GM23338 (cell line): ENCODE measurements at regions not wholly inside any gene's neighbourhood (a gene's known extent, or its start where the extent isn't known, plus 50 kb on each side); places are given as distances from the start of the nearest gene placed in this dataset.

Experiments
- CREB1 ChIP-seq: fragments of 250-450 bp; sonication (Bioruptor Pico); IDR thresholded peaks from 2 replicates; pipeline ENCODE4 v1.5.0; 2020; ENCODE audit warnings: low read depth, mild to moderate bottlenecking, moderate library complexity
- EZH2 ChIP-seq: fragments of 200-600 bp; sonication (generic); IDR thresholded peaks from one replicate; pipeline ENCODE4 v1.8.0; 2017; ENCODE audit warnings: antibody characterized with exemption, mild to moderate bottlenecking, low read depth; ENCODE audit not compliant: unreplicated experiment
- EZH2phosphoT487 ChIP-seq: fragments of 200-600 bp; sonication (generic); IDR thresholded peaks from one replicate; pipeline ENCODE4 v1.8.1; 2018; ENCODE audit warnings: antibody characterized with exemption; ENCODE audit not compliant: unreplicated experiment
- POLR2AphosphoS5 ChIP-seq: IDR thresholded peaks from 2 replicates; pipeline ENCODE4 v1.6.1; 2016; ENCODE audit warnings: antibody characterized with exemption, low read depth
- STAT1 ChIP-seq: IDR thresholded peaks from one replicate; pipeline ENCODE4 v1.6.1; 2016; ENCODE audit warnings: antibody characterized with exemption; ENCODE audit not compliant: unreplicated experiment
- TF ChIP-seq, protein P1 (sequence below): fragments of 250-450 bp; sonication (Bioruptor Pico); IDR thresholded peaks from 2 replicates; pipeline ENCODE4 v1.5.0; 2020; ENCODE audit warnings: mild to moderate bottlenecking, moderate library complexity
- TF ChIP-seq, protein P2 (sequence below): IDR thresholded peaks from one replicate; pipeline ENCODE4 v1.6.1; 2018; ENCODE audit warnings: antibody characterized with exemption; ENCODE audit not compliant: unreplicated experiment
- TF ChIP-seq, protein P3 (sequence below), 2 experiments: fragments of 200-600 bp in 1 of 2; sonication (generic) in 1 of 2; conservative IDR thresholded peaks; 2 replicates each; pipeline versions ENCODE4 v1.5.1 to v1.6.1; 2016 to 2017; ENCODE audit warnings: antibody characterized with exemption in 2 of 2, low read depth in 2 of 2, mild to moderate bottlenecking in 2 of 2, moderate library complexity in 1 of 2

DNA sequence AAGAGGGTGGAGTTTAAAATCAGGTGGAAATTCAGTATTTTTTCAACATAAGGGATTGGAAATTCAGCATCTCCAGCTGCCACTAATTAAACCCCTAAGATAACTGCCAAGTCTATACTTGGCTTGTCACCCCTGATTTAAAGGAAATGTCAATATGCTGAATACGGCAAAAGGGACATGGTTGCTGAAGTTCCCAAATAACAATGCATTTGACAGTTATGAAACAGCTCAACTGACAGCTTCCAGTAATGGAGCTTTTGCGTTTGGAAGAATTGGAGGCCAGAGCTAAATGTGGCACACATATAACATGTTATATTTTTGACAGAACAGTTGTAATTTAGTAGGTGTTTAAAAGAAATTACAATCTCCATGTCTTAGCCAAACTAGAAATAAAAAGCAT, 1867.9 kb upstream of the LRRTM1 start (continued):
- TF ChIP-seq, protein P1, sequence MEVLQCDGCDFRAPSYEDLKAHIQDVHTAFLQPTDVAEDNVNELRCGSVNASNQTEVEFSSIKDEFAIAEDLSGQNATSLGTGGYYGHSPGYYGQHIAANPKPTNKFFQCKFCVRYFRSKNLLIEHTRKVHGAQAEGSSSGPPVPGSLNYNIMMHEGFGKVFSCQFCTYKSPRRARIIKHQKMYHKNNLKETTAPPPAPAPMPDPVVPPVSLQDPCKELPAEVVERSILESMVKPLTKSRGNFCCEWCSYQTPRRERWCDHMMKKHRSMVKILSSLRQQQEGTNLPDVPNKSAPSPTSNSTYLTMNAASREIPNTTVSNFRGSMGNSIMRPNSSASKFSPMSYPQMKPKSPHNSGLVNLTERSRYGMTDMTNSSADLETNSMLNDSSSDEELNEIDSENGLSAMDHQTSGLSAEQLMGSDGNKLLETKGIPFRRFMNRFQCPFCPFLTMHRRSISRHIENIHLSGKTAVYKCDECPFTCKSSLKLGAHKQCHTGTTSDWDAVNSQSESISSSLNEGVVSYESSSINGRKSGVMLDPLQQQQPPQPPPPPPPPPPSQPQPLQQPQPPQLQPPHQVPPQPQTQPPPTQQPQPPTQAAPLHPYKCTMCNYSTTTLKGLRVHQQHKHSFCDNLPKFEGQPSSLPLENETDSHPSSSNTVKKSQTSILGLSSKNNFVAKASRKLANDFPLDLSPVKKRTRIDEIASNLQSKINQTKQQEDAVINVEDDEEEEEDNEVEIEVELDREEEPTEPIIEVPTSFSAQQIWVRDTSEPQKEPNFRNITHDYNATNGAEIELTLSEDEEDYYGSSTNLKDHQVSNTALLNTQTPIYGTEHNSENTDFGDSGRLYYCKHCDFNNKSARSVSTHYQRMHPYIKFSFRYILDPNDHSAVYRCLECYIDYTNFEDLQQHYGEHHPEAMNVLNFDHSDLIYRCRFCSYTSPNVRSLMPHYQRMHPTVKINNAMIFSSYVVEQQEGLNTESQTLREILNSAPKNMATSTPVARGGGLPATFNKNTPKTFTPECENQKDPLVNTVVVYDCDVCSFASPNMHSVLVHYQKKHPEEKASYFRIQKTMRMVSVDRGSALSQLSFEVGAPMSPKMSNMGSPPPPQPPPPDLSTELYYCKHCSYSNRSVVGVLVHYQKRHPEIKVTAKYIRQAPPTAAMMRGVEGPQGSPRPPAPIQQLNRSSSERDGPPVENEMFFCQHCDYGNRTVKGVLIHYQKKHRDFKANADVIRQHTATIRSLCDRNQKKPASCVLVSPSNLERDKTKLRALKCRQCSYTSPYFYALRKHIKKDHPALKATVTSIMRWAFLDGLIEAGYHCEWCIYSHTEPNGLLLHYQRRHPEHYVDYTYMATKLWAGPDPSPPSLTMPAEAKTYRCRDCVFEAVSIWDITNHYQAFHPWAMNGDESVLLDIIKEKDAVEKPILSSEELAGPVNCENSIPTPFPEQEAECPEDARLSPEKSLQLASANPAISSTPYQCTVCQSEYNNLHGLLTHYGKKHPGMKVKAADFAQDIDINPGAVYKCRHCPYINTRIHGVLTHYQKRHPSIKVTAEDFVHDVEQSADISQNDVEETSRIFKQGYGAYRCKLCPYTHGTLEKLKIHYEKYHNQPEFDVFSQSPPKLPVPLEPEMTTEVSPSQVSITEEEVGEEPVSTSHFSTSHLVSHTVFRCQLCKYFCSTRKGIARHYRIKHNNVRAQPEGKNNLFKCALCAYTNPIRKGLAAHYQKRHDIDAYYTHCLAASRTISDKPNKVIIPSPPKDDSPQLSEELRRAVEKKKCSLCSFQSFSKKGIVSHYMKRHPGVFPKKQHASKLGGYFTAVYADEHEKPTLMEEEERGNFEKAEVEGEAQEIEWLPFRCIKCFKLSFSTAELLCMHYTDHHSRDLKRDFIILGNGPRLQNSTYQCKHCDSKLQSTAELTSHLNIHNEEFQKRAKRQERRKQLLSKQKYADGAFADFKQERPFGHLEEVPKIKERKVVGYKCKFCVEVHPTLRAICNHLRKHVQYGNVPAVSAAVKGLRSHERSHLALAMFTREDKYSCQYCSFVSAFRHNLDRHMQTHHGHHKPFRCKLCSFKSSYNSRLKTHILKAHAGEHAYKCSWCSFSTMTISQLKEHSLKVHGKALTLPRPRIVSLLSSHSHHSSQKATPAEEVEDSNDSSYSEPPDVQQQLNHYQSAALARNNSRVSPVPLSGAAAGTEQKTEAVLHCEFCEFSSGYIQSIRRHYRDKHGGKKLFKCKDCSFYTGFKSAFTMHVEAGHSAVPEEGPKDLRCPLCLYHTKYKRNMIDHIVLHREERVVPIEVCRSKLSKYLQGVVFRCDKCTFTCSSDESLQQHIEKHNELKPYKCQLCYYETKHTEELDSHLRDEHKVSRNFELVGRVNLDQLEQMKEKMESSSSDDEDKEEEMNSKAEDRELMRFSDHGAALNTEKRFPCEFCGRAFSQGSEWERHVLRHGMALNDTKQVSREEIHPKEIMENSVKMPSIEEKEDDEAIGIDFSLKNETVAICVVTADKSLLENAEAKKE (CRISPR knock-in tag): no peak
- no peak for TF ChIP-seq EZH2phosphoT487
- TF ChIP-seq, protein P2, sequence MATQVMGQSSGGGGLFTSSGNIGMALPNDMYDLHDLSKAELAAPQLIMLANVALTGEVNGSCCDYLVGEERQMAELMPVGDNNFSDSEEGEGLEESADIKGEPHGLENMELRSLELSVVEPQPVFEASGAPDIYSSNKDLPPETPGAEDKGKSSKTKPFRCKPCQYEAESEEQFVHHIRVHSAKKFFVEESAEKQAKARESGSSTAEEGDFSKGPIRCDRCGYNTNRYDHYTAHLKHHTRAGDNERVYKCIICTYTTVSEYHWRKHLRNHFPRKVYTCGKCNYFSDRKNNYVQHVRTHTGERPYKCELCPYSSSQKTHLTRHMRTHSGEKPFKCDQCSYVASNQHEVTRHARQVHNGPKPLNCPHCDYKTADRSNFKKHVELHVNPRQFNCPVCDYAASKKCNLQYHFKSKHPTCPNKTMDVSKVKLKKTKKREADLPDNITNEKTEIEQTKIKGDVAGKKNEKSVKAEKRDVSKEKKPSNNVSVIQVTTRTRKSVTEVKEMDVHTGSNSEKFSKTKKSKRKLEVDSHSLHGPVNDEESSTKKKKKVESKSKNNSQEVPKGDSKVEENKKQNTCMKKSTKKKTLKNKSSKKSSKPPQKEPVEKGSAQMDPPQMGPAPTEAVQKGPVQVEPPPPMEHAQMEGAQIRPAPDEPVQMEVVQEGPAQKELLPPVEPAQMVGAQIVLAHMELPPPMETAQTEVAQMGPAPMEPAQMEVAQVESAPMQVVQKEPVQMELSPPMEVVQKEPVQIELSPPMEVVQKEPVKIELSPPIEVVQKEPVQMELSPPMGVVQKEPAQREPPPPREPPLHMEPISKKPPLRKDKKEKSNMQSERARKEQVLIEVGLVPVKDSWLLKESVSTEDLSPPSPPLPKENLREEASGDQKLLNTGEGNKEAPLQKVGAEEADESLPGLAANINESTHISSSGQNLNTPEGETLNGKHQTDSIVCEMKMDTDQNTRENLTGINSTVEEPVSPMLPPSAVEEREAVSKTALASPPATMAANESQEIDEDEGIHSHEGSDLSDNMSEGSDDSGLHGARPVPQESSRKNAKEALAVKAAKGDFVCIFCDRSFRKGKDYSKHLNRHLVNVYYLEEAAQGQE: no peak
- no peak for TF ChIP-seq CREB1
- no peak for TF ChIP-seq STAT1
- TF ChIP-seq, protein P3, sequence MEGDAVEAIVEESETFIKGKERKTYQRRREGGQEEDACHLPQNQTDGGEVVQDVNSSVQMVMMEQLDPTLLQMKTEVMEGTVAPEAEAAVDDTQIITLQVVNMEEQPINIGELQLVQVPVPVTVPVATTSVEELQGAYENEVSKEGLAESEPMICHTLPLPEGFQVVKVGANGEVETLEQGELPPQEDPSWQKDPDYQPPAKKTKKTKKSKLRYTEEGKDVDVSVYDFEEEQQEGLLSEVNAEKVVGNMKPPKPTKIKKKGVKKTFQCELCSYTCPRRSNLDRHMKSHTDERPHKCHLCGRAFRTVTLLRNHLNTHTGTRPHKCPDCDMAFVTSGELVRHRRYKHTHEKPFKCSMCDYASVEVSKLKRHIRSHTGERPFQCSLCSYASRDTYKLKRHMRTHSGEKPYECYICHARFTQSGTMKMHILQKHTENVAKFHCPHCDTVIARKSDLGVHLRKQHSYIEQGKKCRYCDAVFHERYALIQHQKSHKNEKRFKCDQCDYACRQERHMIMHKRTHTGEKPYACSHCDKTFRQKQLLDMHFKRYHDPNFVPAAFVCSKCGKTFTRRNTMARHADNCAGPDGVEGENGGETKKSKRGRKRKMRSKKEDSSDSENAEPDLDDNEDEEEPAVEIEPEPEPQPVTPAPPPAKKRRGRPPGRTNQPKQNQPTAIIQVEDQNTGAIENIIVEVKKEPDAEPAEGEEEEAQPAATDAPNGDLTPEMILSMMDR (conservative IDR thresholded peaks at IDR 0.05; ENCODE audit: low read depth in 2 of 2): no peak
- TF ChIP-seq EZH2: no peak
- TF ChIP-seq POLR2AphosphoS5: no peak
